GM13977 (cell line): ENCODE measurements at regions not wholly inside any gene's neighbourhood (a gene's known extent, or its start where the extent isn't known, plus 50 kb on each side); places are given as distances from the start of the nearest gene placed in this dataset.

Experiments
- DNase-seq: peaks from one replicate; pipeline ENCODE4 v3.0.0; 2012; ENCODE audit warnings: low spot score
- in situ Hi-C: fragments of 300-500 bp; cut with MboI; formaldehyde crosslinking; loops from one replicate; pipeline ENCODE4 v1.12.0; 2022; ENCODE audit warnings: low sequenced_read_pairs, low pct_unique_long_range_greater_than_20kb, mixed read lengths, inconsistent platforms; ENCODE audit not compliant: unreplicated experiment
- TF ChIP-seq, protein P1 (sequence below): IDR thresholded peaks from 2 replicates; pipeline ENCODE4 v1.5.1; 2012; ENCODE audit warnings: mild to moderate bottlenecking, control low read depth; ENCODE audit not compliant: insufficient read depth; ENCODE audit errors: extremely low read depth, missing control alignments

DNA sequence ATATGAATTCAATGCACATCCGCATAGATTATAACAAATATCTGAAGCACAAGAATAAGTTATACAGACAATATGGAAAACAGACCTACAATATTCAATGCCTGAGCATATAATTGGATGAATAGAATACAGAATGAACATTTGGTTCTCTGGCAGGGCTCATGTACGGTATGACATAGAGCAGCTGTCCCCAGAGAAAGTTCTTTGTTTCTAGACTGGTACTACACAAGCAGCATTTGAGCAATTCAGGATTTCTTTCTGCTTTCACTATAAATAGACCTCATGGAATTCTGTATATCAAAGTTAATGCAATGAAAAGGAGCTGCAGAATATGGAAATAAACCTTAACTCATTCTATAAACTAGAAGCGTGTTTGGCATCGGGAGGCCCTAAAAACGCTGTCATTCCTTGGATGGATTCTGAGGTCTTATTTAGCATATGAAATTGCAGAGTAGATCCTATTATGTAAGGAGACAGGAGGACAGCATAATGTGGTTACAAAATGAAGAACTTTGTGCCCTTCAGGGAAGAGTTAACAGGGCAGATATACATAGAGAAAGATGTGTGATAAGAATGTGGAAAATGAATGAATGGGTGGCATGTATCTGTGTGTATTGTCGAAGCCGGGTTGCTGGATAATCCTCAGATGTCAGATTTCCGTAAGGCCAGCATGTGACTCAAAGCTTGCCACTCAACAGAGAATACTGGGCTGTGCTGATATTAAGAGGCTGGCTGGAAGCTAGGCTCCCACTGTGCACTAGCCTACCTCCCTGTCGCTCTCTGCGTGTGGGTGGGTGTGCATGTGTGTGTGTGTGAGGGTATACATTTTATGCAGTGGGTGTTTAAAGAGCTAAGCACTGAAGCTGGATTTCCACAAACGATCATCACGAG is 103.3 kb upstream of the SLC4A4 start:
- in situ Hi-C loops: no loop called here
- TF ChIP-seq, protein P1, sequence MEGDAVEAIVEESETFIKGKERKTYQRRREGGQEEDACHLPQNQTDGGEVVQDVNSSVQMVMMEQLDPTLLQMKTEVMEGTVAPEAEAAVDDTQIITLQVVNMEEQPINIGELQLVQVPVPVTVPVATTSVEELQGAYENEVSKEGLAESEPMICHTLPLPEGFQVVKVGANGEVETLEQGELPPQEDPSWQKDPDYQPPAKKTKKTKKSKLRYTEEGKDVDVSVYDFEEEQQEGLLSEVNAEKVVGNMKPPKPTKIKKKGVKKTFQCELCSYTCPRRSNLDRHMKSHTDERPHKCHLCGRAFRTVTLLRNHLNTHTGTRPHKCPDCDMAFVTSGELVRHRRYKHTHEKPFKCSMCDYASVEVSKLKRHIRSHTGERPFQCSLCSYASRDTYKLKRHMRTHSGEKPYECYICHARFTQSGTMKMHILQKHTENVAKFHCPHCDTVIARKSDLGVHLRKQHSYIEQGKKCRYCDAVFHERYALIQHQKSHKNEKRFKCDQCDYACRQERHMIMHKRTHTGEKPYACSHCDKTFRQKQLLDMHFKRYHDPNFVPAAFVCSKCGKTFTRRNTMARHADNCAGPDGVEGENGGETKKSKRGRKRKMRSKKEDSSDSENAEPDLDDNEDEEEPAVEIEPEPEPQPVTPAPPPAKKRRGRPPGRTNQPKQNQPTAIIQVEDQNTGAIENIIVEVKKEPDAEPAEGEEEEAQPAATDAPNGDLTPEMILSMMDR: no peak

DNA sequence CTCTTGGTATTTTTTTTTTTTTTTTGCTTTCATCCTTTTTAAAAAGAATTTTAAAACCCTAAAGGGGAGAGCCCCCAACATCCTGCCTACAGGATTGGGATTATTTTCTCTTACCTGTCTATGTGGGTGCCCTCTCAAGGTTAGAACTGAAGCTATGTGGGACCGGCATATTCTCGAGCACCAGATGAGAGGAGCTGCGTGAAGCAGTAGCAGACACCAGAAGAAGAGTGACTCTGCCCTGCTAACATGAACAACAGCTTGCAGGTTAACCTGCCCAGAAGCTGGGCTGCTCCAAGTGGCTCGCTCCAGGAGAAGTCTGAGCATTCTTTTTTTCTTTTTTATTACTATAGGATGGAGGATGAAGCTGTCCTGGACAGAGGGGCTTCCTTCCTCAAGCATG is 102.6 kb upstream of the SLC4A4 start:
- in situ Hi-C loops: no loop called here
- DNase-seq: no peak

More for the DNA sequence above, 103.3 kb upstream of the SLC4A4 start:
- no peak for DNase-seq

GRCh38 chr4:71237641-71238040 is 101.2 kb upstream of the SLC4A4 start:
- TF ChIP-seq, protein P1: no peak
- in situ Hi-C loops: no loop called here
- DNase-seq: no peak

More for the DNA sequence above, 102.6 kb upstream of the SLC4A4 start:
- TF ChIP-seq, protein P1: no peak

DNA sequence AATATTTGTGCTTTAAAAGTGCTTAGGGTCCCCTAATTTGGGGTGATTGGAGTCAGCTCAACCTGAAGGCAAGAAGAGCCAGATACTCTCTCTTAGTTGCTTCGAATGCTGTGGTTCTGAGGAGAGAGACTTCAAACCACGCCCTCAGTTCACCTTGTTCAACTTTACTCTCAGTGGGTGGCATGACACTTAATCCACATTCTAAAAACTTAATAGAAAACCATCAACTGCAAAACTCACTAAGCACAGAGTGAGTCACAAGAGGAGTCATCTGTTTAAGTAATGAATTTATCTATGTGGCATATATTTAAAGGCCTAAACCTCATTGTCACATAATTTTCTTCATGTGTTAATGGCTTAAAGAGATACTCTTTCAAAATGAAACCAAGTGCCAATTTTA is 99.5 kb upstream of the SLC4A4 start:
- no peak for DNase-seq
- TF ChIP-seq, protein P1: no peak
- in situ Hi-C loops: no loop called here

DNA sequence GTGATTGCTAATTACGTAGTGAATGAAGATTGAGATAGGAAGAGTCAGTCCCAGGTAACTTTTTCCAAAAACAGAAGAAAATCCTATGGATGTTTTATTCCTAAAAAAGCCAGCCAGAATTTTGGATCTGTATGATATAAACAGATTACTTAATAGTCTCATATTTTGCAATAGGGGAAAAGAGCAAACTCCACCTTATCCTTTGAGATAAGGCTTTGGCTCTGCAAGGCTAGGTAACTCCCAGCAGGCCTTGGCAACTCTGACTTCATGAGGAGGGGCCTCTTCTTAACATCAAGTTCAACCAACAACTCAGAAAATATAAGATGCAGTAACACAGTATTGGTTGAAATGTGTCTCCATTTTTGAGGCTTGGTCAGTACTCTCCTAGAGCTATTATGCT is 98.7 kb upstream of the SLC4A4 start:
- in situ Hi-C loops: no loop called here
- TF ChIP-seq, protein P1: no peak
- no peak for DNase-seq

GRCh38 chr4:71241501-71242288 is 97.1 kb upstream of the SLC4A4 start:
- DNase-seq: no peak
- in situ Hi-C loops: no loop called here

More at GRCh38 chr4:71241501-71242288, 97.1 kb upstream of the SLC4A4 start:
- TF ChIP-seq, protein P1: no peak
